DND-41 (cell line): ENCODE measurements at regions not wholly inside any gene's neighbourhood (a gene's known extent, or its start where the extent isn't known, plus 50 kb on each side); places are given as distances from the start of the nearest gene placed in this dataset.

Source experiments
- ATAC-seq: fragments of 200-7000 bp; cut with Tn5 transposase; 3 replicates; pipeline ENCODE4 v1.9.1; 2021; ENCODE audit warnings: low read depth; ENCODE audit not compliant: insufficient read depth
- DNase-seq: peaks from one replicate; pipeline ENCODE4 v3.0.0-alpha.2; 2020
- H2AFZ ChIP-seq: 2 replicates; pipeline ENCODE4 v1.6.0; 2012; ENCODE audit warnings: low read depth, low read length
- H3K27ac ChIP-seq: 2 replicates; pipeline ENCODE4 v1.5.1; 2012; ENCODE audit warnings: low read length, inconsistent platforms
- H3K27me3 ChIP-seq: fragments of 200-600 bp; sonication (generic); 2 replicates; pipeline ENCODE4 v1.6.0; 2012; ENCODE audit warnings: low read length, mild to moderate bottlenecking, inconsistent platforms; ENCODE audit not compliant: insufficient read depth, poor library complexity
- H3K36me3 ChIP-seq: 2 replicates; pipeline ENCODE4 v1.5.1; 2012; ENCODE audit warnings: low read length, inconsistent platforms; ENCODE audit not compliant: insufficient read depth
- H3K4me1 ChIP-seq: 2 replicates; pipeline ENCODE4 v1.5.1; 2012; ENCODE audit warnings: mild to moderate bottlenecking, low read length; ENCODE audit not compliant: insufficient read depth
- H3K4me2 ChIP-seq: 2 replicates; pipeline ENCODE4 v1.6.0; 2012; ENCODE audit warnings: mild to moderate bottlenecking, moderate library complexity, low read length, inconsistent platforms; ENCODE audit not compliant: insufficient read depth
- H3K4me3 ChIP-seq, 2 experiments: fragments of 200-600 bp in 1 of 2; shearing (Covaris generic) in 1 of 2; 2 replicates each; pipeline ENCODE4 v1.5.1; 2012 to 2016; ENCODE audit warnings: inconsistent platforms in 2 of 2, low read length in 2 of 2, mild to moderate bottlenecking in 2 of 2, low read depth in 1 of 2, moderate library complexity in 1 of 2
- H3K79me2 ChIP-seq: 2 replicates; pipeline ENCODE4 v1.6.0; 2012; ENCODE audit warnings: low read length, inconsistent platforms; ENCODE audit not compliant: insufficient read depth
- H3K9ac ChIP-seq: 2 replicates; pipeline ENCODE4 v1.6.0; 2012; ENCODE audit warnings: low read depth, mild to moderate bottlenecking, inconsistent platforms, low read length, moderate library complexity
- H3K9me3 ChIP-seq: 2 replicates; pipeline ENCODE4 v1.5.1; 2012; ENCODE audit warnings: low read length, moderate library complexity, mild to moderate bottlenecking, inconsistent platforms; ENCODE audit not compliant: insufficient read depth, severe bottlenecking
- H4K20me1 ChIP-seq: 2 replicates; pipeline ENCODE4 v1.6.0; 2012; ENCODE audit warnings: low read length; ENCODE audit not compliant: insufficient read depth
- EZH2 ChIP-seq: IDR thresholded peaks from 3 replicates; pipeline ENCODE4 v1.6.1; 2012; ENCODE audit warnings: borderline replicate concordance, low read depth, mild to moderate bottlenecking, moderate library complexity, low read length, inconsistent platforms; ENCODE audit not compliant: severe bottlenecking
- TF ChIP-seq, protein P1 (sequence below): IDR thresholded peaks from 2 replicates; pipeline ENCODE4 v1.5.1; 2012; ENCODE audit warnings: borderline replicate concordance, low read length, moderate library complexity, mild to moderate bottlenecking; ENCODE audit not compliant: poor library complexity, severe bottlenecking; ENCODE audit errors: extremely low read depth

DNA sequence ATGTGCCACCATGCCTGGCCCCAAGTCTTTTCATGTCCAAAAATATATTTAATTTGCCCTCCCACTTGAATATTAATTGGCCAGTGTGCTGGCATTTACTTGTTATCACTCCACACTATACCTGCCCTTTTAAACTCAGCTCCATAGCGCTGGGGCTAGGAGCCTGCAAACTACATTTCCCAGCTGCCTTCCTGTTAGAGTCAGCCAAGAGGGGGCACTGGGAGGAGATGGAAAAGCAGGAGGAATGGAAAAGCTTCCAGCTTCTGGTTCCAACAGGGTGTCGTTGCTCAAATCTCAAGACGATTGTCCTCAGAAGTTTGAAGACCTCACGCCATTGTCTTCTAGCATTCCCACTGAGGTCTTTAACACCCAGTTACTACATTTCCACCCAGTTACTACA lies 315.5 kb downstream of the BCOR start:
- no peak overlapping the region for H3K4me3 ChIP-seq
- H2AFZ ChIP-seq = no peak overlapping the region
- H3K27me3 ChIP-seq = no peaks in the 10 kb centered on the region
- H3K4me1 ChIP-seq = peaks cover 3% of the 10 kb centered on the region; the same call in 1 of the 2 replicates
- H3K9ac ChIP-seq = no peak overlapping the region
- H4K20me1 ChIP-seq = no peaks in the 10 kb centered on the region
- DNase-seq (no peak), ATAC-seq (no peak)
- H3K79me2 ChIP-seq = no peaks in the 10 kb centered on the region
- H3K4me2 ChIP-seq = no peak overlapping the region
- no peak overlapping the region for H3K27ac ChIP-seq
- H3K9me3 ChIP-seq = no peaks in the 10 kb centered on the region
- TF ChIP-seq, protein P1, sequence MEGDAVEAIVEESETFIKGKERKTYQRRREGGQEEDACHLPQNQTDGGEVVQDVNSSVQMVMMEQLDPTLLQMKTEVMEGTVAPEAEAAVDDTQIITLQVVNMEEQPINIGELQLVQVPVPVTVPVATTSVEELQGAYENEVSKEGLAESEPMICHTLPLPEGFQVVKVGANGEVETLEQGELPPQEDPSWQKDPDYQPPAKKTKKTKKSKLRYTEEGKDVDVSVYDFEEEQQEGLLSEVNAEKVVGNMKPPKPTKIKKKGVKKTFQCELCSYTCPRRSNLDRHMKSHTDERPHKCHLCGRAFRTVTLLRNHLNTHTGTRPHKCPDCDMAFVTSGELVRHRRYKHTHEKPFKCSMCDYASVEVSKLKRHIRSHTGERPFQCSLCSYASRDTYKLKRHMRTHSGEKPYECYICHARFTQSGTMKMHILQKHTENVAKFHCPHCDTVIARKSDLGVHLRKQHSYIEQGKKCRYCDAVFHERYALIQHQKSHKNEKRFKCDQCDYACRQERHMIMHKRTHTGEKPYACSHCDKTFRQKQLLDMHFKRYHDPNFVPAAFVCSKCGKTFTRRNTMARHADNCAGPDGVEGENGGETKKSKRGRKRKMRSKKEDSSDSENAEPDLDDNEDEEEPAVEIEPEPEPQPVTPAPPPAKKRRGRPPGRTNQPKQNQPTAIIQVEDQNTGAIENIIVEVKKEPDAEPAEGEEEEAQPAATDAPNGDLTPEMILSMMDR = no peak
- no peak for TF ChIP-seq EZH2
- H3K36me3 ChIP-seq = no peaks in the 10 kb centered on the region

DNA sequence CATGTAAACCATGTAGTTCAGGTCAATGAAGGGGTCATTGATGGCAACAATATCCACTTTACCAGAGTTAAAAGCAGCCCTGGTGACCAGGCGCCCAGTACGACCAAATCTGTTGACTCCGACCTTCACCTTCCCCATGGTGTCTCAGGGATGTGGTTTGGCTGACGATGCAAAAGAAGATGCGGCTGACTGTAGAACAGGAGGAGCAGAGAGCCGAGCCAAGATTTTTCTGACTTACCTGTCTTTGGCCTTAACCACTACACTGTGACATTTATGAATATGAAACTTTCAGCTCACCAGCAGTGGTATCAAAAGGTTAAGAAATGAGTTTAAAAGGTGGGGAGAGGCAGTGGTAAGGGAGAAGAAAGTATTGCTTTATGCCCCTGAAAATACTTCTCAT lies 309.8 kb downstream of the BCOR start:
- DNase-seq (no peak), ATAC-seq (no peak)
- Histone ChIP-seq H3K4me3 (no peak overlapping the region), H3K4me1 (no peaks in the 10 kb centered on the region), H3K27ac (no peak overlapping the region), H3K9me3 (no peaks in the 10 kb centered on the region), H4K20me1 (no peaks in the 10 kb centered on the region), H3K4me2 (no peak overlapping the region), H3K27me3 (no peaks in the 10 kb centered on the region), H3K9ac (no peak overlapping the region), H2AFZ (no peak overlapping the region), H3K36me3 (no peaks in the 10 kb centered on the region), H3K79me2 (no peaks in the 10 kb centered on the region)
- TF ChIP-seq, protein P1 = no peak
- TF ChIP-seq EZH2 = no peak

DNA sequence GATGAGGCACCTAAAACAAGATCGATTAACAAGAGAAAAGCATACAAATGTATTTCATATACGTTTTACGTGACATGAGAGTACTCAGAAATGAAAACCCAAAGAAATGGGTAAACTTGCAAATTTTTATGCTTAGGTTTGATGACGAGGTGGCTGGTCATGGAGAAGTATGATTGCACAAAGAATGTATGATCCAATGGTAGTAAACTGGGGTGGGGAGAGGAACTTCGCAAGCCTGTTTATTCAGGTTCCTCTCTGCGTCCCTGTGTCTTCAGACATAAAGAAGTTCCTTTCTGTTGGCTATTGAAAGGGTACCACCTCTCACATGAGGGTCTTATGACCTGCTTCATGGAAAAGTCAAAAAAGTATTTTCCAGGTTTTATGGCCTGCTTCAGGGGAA lies 309.2 kb downstream of the BCOR start:
- no peaks in the 10 kb centered on the region for H3K36me3 ChIP-seq
- no peaks in the 10 kb centered on the region for H3K4me1 ChIP-seq
- H3K9me3 ChIP-seq = no peaks in the 10 kb centered on the region
- TF ChIP-seq, protein P1 = no peak
- TF ChIP-seq EZH2 = no peak
- DNase-seq (no peak), ATAC-seq (no peak)
- no peaks in the 10 kb centered on the region for H3K79me2 ChIP-seq
- H3K27me3 ChIP-seq = no peaks in the 10 kb centered on the region
- H3K4me3 ChIP-seq = no peak overlapping the region
- no peak overlapping the region for H3K9ac ChIP-seq
- H3K27ac ChIP-seq = no peak overlapping the region
- no peak overlapping the region for H2AFZ ChIP-seq
- H3K4me2 ChIP-seq = no peak overlapping the region
- no peaks in the 10 kb centered on the region for H4K20me1 ChIP-seq

DNA sequence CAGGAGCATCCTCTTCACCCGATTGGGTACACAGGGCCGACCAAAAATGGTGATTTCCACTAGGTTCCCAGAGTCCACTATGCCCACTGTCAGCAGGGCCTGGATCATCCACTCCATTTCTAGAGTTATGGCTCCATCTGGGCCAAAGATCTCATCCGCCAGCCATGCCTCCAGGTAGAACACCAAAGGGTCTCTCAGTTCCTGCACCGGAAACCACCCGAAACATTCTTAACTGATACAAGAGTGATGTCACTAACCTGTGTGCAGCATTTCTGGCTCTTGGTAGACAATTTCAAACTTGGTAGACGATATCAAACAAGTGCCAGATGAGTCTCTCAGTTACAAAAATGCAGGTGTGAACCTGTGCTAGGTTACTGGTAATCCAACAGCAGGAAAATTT lies 306.1 kb downstream of the BCOR start:
- Histone ChIP-seq H3K27ac (no peak overlapping the region), H3K79me2 (no peaks in the 10 kb centered on the region), H3K4me2 (no peak overlapping the region), H2AFZ (no peak overlapping the region), H3K27me3 (no peaks in the 10 kb centered on the region), H3K4me1 (no peaks in the 10 kb centered on the region), H4K20me1 (no peaks in the 10 kb centered on the region), H3K9me3 (no peaks in the 10 kb centered on the region), H3K4me3 (no peak overlapping the region), H3K9ac (no peak overlapping the region), H3K36me3 (no peaks in the 10 kb centered on the region)
- ATAC-seq (no peak), DNase-seq (no peak)
- TF ChIP-seq, protein P1 = no peak
- TF ChIP-seq EZH2 = no peak
